ENCODE measurements at regions not wholly inside any gene's neighbourhood (a gene's known extent, or its start where the extent isn't known, plus 50 kb on each side); places are given as distances from the start of the nearest gene placed in this dataset.

DNA sequence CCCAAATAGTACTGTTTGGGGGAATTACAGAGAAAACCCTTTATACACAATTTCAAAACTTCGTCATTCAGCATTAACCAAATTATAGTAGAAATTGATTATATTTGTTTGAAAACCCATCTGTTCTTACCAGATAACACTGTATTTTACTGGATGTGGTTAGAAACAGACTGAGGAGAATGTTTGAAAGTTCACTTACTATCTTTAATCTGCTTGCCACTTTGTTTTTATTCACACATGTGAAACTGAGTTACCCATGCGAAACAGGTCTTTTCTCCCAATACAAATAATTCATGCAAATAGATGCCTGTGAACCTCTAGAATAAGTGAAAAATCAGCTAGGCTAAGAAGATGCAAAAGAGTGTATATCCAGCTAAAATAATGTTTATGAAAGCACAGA lies 177.5 kb downstream of the NAA11 start:
- Histone ChIP-seq H4K20me1 (ENCODE audit: control insufficient read depth, insufficient read depth, insufficient read length) (no peaks in the 10 kb centered on the region), H3K4me1 (ENCODE audit: insufficient read depth, low read length) (no peaks in the 10 kb centered on the region), H3K9me3 (ENCODE audit: control insufficient read depth, low read depth, low read length) (no peaks in the 10 kb centered on the region), H3K9ac (ENCODE audit: extremely low read depth, insufficient read length, low read length) (no peak overlapping the region), H3K4ac (ENCODE audit: low read depth, low read length) (no peak overlapping the region), H3K4me2 (ENCODE audit: insufficient read depth, insufficient read length, low read length) (no peak overlapping the region), H4K5ac (ENCODE audit: insufficient read length, low read depth, low read length) (no peak overlapping the region), H3T11ph (ENCODE audit: low read length) (no peak overlapping the region), H3K18ac (ENCODE audit: insufficient read length, low read depth, low read length) (no peak overlapping the region), H3K14ac (ENCODE audit: insufficient read depth, low read length) (no peak overlapping the region), H3K27ac (ENCODE audit: insufficient read length, low read depth, low read length) (no peak overlapping the region), H4K8ac (replicated peaks; ENCODE audit: insufficient read length, low read depth, low read length) (no peak overlapping the region), H2BK5ac (ENCODE audit: insufficient read length, low read length) (no peak overlapping the region), H2AK5ac (ENCODE audit: insufficient read length, low read length) (no peak overlapping the region), H3K79me2 (ENCODE audit: insufficient read depth, low read length) (no peaks in the 10 kb centered on the region), H3K56ac (ENCODE audit: insufficient read length, low read depth, low read length) (no peak overlapping the region), H3K79me1 (ENCODE audit: insufficient read depth, low read depth, low read length, poor library complexity, severe bottlenecking) (no peaks in the 10 kb centered on the region), H3K23ac (ENCODE audit: insufficient read length, low read depth, low read length) (no peak overlapping the region), H3K23me2 (ENCODE audit: insufficient read length, low read depth, low read length, poor library complexity, severe bottlenecking) (no peaks in the 10 kb centered on the region), H2AFZ (ENCODE audit: low read length) (no peak overlapping the region), H4K91ac (ENCODE audit: insufficient read length, low read depth, low read length) (no peak overlapping the region), H2BK120ac (ENCODE audit: low read depth, low read length, poor library complexity, severe bottlenecking) (no peak overlapping the region), H2BK15ac (ENCODE audit: low read depth, low read length) (no peak overlapping the region), H2BK12ac (ENCODE audit: insufficient read length, low read depth, low read length) (no peak overlapping the region), H3K27me3 (ENCODE audit: insufficient read depth, low read length) (no peaks in the 10 kb centered on the region), H2BK20ac (ENCODE audit: low read depth, low read length, poor library complexity, severe bottlenecking) (no peak overlapping the region)
- H3K4me1 Mint-ChIP-seq: peaks cover 0 to 2% of the 10 kb centered on the region in 2 experiments; a peak in 2 of 4 replicates
- H3K27me3 Mint-ChIP-seq (ENCODE audit: low read depth): no peaks in the 10 kb centered on the region
- TF ChIP-seq, protein P1, sequence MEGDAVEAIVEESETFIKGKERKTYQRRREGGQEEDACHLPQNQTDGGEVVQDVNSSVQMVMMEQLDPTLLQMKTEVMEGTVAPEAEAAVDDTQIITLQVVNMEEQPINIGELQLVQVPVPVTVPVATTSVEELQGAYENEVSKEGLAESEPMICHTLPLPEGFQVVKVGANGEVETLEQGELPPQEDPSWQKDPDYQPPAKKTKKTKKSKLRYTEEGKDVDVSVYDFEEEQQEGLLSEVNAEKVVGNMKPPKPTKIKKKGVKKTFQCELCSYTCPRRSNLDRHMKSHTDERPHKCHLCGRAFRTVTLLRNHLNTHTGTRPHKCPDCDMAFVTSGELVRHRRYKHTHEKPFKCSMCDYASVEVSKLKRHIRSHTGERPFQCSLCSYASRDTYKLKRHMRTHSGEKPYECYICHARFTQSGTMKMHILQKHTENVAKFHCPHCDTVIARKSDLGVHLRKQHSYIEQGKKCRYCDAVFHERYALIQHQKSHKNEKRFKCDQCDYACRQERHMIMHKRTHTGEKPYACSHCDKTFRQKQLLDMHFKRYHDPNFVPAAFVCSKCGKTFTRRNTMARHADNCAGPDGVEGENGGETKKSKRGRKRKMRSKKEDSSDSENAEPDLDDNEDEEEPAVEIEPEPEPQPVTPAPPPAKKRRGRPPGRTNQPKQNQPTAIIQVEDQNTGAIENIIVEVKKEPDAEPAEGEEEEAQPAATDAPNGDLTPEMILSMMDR (conservative IDR thresholded peaks at IDR 0.05): no peak
- no CpG with 5 or more reads among the region's 2 CpGs for WGBS (ENCODE audit: extremely low coverage, insufficient read length, low lambda C conversion rate)
- H3K36me3 Mint-ChIP-seq (ENCODE audit: insufficient read depth in 1 of 3, low read depth in 3 of 3): peaks cover 0 to 8% (median 0%) of the 10 kb centered on the region in 3 experiments; a peak in 1 of 7 replicates
- no peak overlapping the region for H3K4me3 Mint-ChIP-seq
- H3K9me3 Mint-ChIP-seq: peaks cover 4 to 11% of the 10 kb centered on the region in 2 experiments; a peak in 3 of 5 replicates
- no peak for DNase-seq
- H3K27ac Mint-ChIP-seq: no peak overlapping the region; a peak in 1 of 7 replicates

All from H9 (cell line).